HUES6 (cell line): ENCODE measurements at regions not wholly inside any gene's neighbourhood (a gene's known extent, or its start where the extent isn't known, plus 50 kb on each side); places are given as distances from the start of the nearest gene placed in this dataset.

Source experiments
- H3K27ac ChIP-seq: 2 replicates; pipeline ENCODE4 v1.7.0; 2013; ENCODE audit warnings: low read depth, mild to moderate bottlenecking, low read length, inconsistent platforms
- H3K27me3 ChIP-seq: 2 replicates; pipeline ENCODE4 v1.6.1; 2013; ENCODE audit warnings: low read length; ENCODE audit not compliant: control insufficient read depth, insufficient read depth
- H3K36me3 ChIP-seq: 2 replicates; pipeline ENCODE4 v1.6.1; 2013; ENCODE audit warnings: low read length; ENCODE audit not compliant: control insufficient read depth, insufficient read depth
- H3K4me1 ChIP-seq: 2 replicates; pipeline ENCODE4 v1.6.1; 2013; ENCODE audit warnings: low read length; ENCODE audit not compliant: control insufficient read depth, insufficient read depth
- H3K4me3 ChIP-seq: 2 replicates; pipeline ENCODE4 v1.5.1; 2013; ENCODE audit warnings: low read depth, low read length
- H3K9ac ChIP-seq: one replicate; pipeline ENCODE4 v1.6.1; 2013; ENCODE audit warnings: mild to moderate bottlenecking, low read length
- H3K9me3 ChIP-seq: 2 replicates; pipeline ENCODE4 v1.6.1; 2013; ENCODE audit warnings: low read depth, low read length; ENCODE audit not compliant: control insufficient read depth, insufficient read depth

- Histone ChIP-seq H3K27me3 (no peaks in the 10 kb centered on the region), H3K27ac (no peak overlapping the region), H3K9me3 (peaks cover 25% of the 10 kb centered on the region), H3K36me3 (no peaks in the 10 kb centered on the region; the same call in 1 of the 2 replicates), H3K9ac (no peak overlapping the region), H3K4me1 (peaks cover 7% of the 10 kb centered on the region; the same call in 1 of the 2 replicates), H3K4me3 (no peak overlapping the region)
Measured at GRCh38 chr20:11431621-11432020, 486.1 kb upstream of the BTBD3 start.

GRCh38 chr20:11432407-11432806 lies 485.3 kb upstream of the BTBD3 start:
- no peaks in the 10 kb centered on the region; the same call in 1 of the 2 replicates for H3K36me3 ChIP-seq

GRCh38 chr20:11436113-11436905 lies 481.4 kb upstream of the BTBD3 start:
- H3K9me3 ChIP-seq = peaks cover 36% of the 10 kb centered on the region
- H3K9ac ChIP-seq = no peak overlapping the region
- no peak overlapping the region for H3K27ac ChIP-seq
- H3K27me3 ChIP-seq = no peaks in the 10 kb centered on the region
- no peaks in the 10 kb centered on the region for H3K4me1 ChIP-seq
- H3K4me3 ChIP-seq = no peak overlapping the region
- no peaks in the 10 kb centered on the region; the same call in 1 of the 2 replicates for H3K36me3 ChIP-seq

More at GRCh38 chr20:11432407-11432806, 485.3 kb upstream of the BTBD3 start:
- peaks cover 33% of the 10 kb centered on the region for H3K9me3 ChIP-seq
- no peak overlapping the region for H3K27ac ChIP-seq
- no peak overlapping the region for H3K4me3 ChIP-seq
- no peak overlapping the region for H3K9ac ChIP-seq
- H3K4me1 ChIP-seq = no peaks in the 10 kb centered on the region
- no peaks in the 10 kb centered on the region for H3K27me3 ChIP-seq

- Histone ChIP-seq H3K9me3 (peaks cover 36% of the 10 kb centered on the region), H3K9ac (no peak overlapping the region), H3K4me1 (no peaks in the 10 kb centered on the region), H3K36me3 (no peaks in the 10 kb centered on the region; the same call in 1 of the 2 replicates), H3K4me3 (no peak overlapping the region), H3K27ac (no peak overlapping the region), H3K27me3 (no peaks in the 10 kb centered on the region)
Measured at GRCh38 chr20:11437090-11437489, 480.6 kb upstream of the BTBD3 start.

- Histone ChIP-seq H3K27me3 (no peaks in the 10 kb centered on the region), H3K36me3 (no peaks in the 10 kb centered on the region; the same call in 1 of the 2 replicates), H3K27ac (no peak overlapping the region), H3K4me1 (peaks cover under 1% of the 10 kb centered on the region; the same call in 1 of the 2 replicates), H3K4me3 (no peak overlapping the region), H3K9me3 (peaks cover 36% of the 10 kb centered on the region), H3K9ac (no peak overlapping the region)
Measured at GRCh38 chr20:11437611-11438380, 479.9 kb upstream of the BTBD3 start.

GRCh38 chr20:11438412-11438811 lies 479.3 kb upstream of the BTBD3 start:
- no peak overlapping the region for H3K27ac ChIP-seq
- H3K9ac ChIP-seq = no peak overlapping the region
- H3K4me1 ChIP-seq = peaks cover 6% of the 10 kb centered on the region
- no peaks in the 10 kb centered on the region; the same call in 1 of the 2 replicates for H3K36me3 ChIP-seq
- H3K4me3 ChIP-seq = no peak overlapping the region
- H3K27me3 ChIP-seq = no peaks in the 10 kb centered on the region
- H3K9me3 ChIP-seq = peaks cover 36% of the 10 kb centered on the region

GRCh38 chr20:11443382-11444119 lies 474.1 kb upstream of the BTBD3 start:
- no peaks in the 10 kb centered on the region for H3K36me3 ChIP-seq
- no peak overlapping the region for H3K4me3 ChIP-seq
- no peaks in the 10 kb centered on the region for H3K9me3 ChIP-seq
- no peaks in the 10 kb centered on the region for H3K27me3 ChIP-seq
- H3K4me1 ChIP-seq = peaks cover 19% of the 10 kb centered on the region
- no peak overlapping the region for H3K9ac ChIP-seq
- H3K27ac ChIP-seq = no peak overlapping the region

- H3K9me3 ChIP-seq = no peaks in the 10 kb centered on the region
- no peak overlapping the region for H3K4me3 ChIP-seq
- H3K9ac ChIP-seq = no peak overlapping the region
- H3K27me3 ChIP-seq = no peaks in the 10 kb centered on the region
- H3K4me1 ChIP-seq = peaks cover 19% of the 10 kb centered on the region
- no peak overlapping the region for H3K27ac ChIP-seq
- no peaks in the 10 kb centered on the region for H3K36me3 ChIP-seq
Measured at GRCh38 chr20:11445161-11445560, 472.5 kb upstream of the BTBD3 start.

- Histone ChIP-seq H3K9me3 (no peaks in the 10 kb centered on the region), H3K27me3 (no peaks in the 10 kb centered on the region), H3K27ac (no peak overlapping the region), H3K36me3 (no peaks in the 10 kb centered on the region), H3K4me3 (no peak overlapping the region), H3K9ac (no peak overlapping the region), H3K4me1 (peaks cover 19% of the 10 kb centered on the region)
Measured at GRCh38 chr20:11445891-11446290, 471.8 kb upstream of the BTBD3 start.

GRCh38 chr20:11447371-11448100 lies 470.2 kb upstream of the BTBD3 start:
- Histone ChIP-seq H3K4me1 (peaks cover 31% of the 10 kb centered on the region), H3K9ac (no peak overlapping the region)

More at GRCh38 chr20:11447371-11448100, 470.2 kb upstream of the BTBD3 start:
- no peaks in the 10 kb centered on the region for H3K36me3 ChIP-seq
- H3K9me3 ChIP-seq = no peaks in the 10 kb centered on the region
- H3K27me3 ChIP-seq = no peaks in the 10 kb centered on the region
- H3K27ac ChIP-seq = no peak overlapping the region
- no peak overlapping the region for H3K4me3 ChIP-seq
